ENCODE measurements at regions not wholly inside any gene's neighbourhood (a gene's known extent, or its start where the extent isn't known, plus 50 kb on each side); places are given as distances from the start of the nearest gene placed in this dataset.

- Mint-ChIP-seq H3K4me1 (peaks cover 26% of the 10 kb centered on the region), H3K27me3 (no peaks in the 10 kb centered on the region), H3K4me3 (no peak overlapping the region), H3K36me3 (no peaks in the 10 kb centered on the region), H3K9me3 (ENCODE audit: low read depth) (no peaks in the 10 kb centered on the region), H3K27ac (no peak overlapping the region)
- CTCF ChIA-PET: no interaction called here
- DNase-seq (no peak), ATAC-seq (no peak)
Measured at GRCh38 chr1:239807361-239807760, 284.3 kb upstream of the FMN2 start.

- Mint-ChIP-seq H3K4me3 (no peak overlapping the region), H3K36me3 (no peaks in the 10 kb centered on the region), H3K9me3 (ENCODE audit: low read depth) (no peaks in the 10 kb centered on the region), H3K4me1 (peaks cover 36% of the 10 kb centered on the region), H3K27ac (no peak overlapping the region), H3K27me3 (no peaks in the 10 kb centered on the region)
- DNase-seq: no peak
- no peak for ATAC-seq
- CTCF ChIA-PET: no interaction called here
Measured at GRCh38 chr1:239810061-239810481, 281.6 kb upstream of the FMN2 start.

- CTCF ChIA-PET: interaction anchor here (1.0 to 1.3 kb wide), 2 partner anchors 9 to 224 kb away, joined by 3 read pairs; no protein-coding TSS in a partner anchor
- H3K27ac Mint-ChIP-seq: peak overlapping the region; percentile 29
Measured at GRCh38 chr1:239811211-239811885, 280.3 kb upstream of the FMN2 start.

GRCh38 chr1:239812580-239812979, 279.1 kb upstream of the FMN2 start:
- H3K4me3 Mint-ChIP-seq: no peak overlapping the region
- no peak for DNase-seq
- no peaks in the 10 kb centered on the region for H3K27me3 Mint-ChIP-seq
- peaks cover 50% of the 10 kb centered on the region for H3K4me1 Mint-ChIP-seq
- no peak for ATAC-seq
- CTCF ChIA-PET: no interaction called here
- H3K27ac Mint-ChIP-seq: no peak overlapping the region
- H3K9me3 Mint-ChIP-seq (ENCODE audit: low read depth): no peaks in the 10 kb centered on the region
- H3K36me3 Mint-ChIP-seq: no peaks in the 10 kb centered on the region

More at GRCh38 chr1:239811211-239811885, 280.3 kb upstream of the FMN2 start:
- no peaks in the 10 kb centered on the region for H3K36me3 Mint-ChIP-seq
- DNase-seq (peak; percentile 55), ATAC-seq (peak; percentile 20)
- H3K4me1 Mint-ChIP-seq: peaks cover 43% of the 10 kb centered on the region
- H3K9me3 Mint-ChIP-seq (ENCODE audit: low read depth): no peaks in the 10 kb centered on the region
- no peak overlapping the region for H3K4me3 Mint-ChIP-seq
- H3K27me3 Mint-ChIP-seq: no peaks in the 10 kb centered on the region

GRCh38 chr1:239814306-239814881, 277.3 kb upstream of the FMN2 start:
- no peaks in the 10 kb centered on the region for H3K9me3 Mint-ChIP-seq (ENCODE audit: low read depth)
- peaks cover 54% of the 10 kb centered on the region for H3K4me1 Mint-ChIP-seq
- no peaks in the 10 kb centered on the region for H3K27me3 Mint-ChIP-seq
- ATAC-seq: peak; percentile 79
- CTCF ChIA-PET: interaction anchor here (0.8 to 1.9 kb wide), 5 partner anchors 9 to 202 kb away, joined by 3 to 6 read pairs (median 3); no protein-coding TSS in a partner anchor
- peak overlapping the region; percentile 13 for H3K27ac Mint-ChIP-seq
- peak; percentile 63 for DNase-seq
- H3K4me3 Mint-ChIP-seq: peak overlapping the region; percentile 15
- H3K36me3 Mint-ChIP-seq: no peaks in the 10 kb centered on the region

GRCh38 chr1:239815074-239815473, 276.6 kb upstream of the FMN2 start:
- Mint-ChIP-seq H3K9me3 (ENCODE audit: low read depth) (no peaks in the 10 kb centered on the region), H3K27ac (no peak overlapping the region), H3K4me1 (peaks cover 52% of the 10 kb centered on the region), H3K27me3 (no peaks in the 10 kb centered on the region), H3K4me3 (no peak overlapping the region), H3K36me3 (no peaks in the 10 kb centered on the region)
- DNase-seq: no peak
- CTCF ChIA-PET: interaction anchor here (1.1 to 1.9 kb wide), 4 partner anchors 10 to 106 kb away, joined by 3 to 6 read pairs (median 4); no protein-coding TSS in a partner anchor
- ATAC-seq: no peak

GRCh38 chr1:239816081-239816782, 275.5 kb upstream of the FMN2 start:
- Mint-ChIP-seq H3K9me3 (ENCODE audit: low read depth) (no peaks in the 10 kb centered on the region), H3K27me3 (no peaks in the 10 kb centered on the region), H3K4me3 (no peak overlapping the region), H3K36me3 (no peaks in the 10 kb centered on the region), H3K27ac (no peak overlapping the region), H3K4me1 (peaks cover 41% of the 10 kb centered on the region)
- ATAC-seq (no peak), DNase-seq (no peak)
- CTCF ChIA-PET: no interaction called here

- no peaks in the 10 kb centered on the region for H3K36me3 Mint-ChIP-seq
- H3K4me1 Mint-ChIP-seq: peaks cover 30% of the 10 kb centered on the region
- H3K9me3 Mint-ChIP-seq (ENCODE audit: low read depth): no peaks in the 10 kb centered on the region
- no peak for ATAC-seq
- CTCF ChIA-PET: interaction anchor here (0.9 to 2.9 kb wide), 2 partner anchors 99 to 231 kb away, joined by 3 to 7 read pairs; no protein-coding TSS in a partner anchor
- no peak for DNase-seq
- no peak overlapping the region for H3K27ac Mint-ChIP-seq
- no peak overlapping the region for H3K4me3 Mint-ChIP-seq
- no peaks in the 10 kb centered on the region for H3K27me3 Mint-ChIP-seq
Measured at GRCh38 chr1:239817276-239817675, 274.4 kb upstream of the FMN2 start.

- ATAC-seq: no peak
- CTCF ChIA-PET: interaction anchor here (1.6 to 2.9 kb wide), 3 partner anchors 10 to 231 kb away, joined by 3 to 10 read pairs (median 7); no protein-coding TSS in a partner anchor
- Mint-ChIP-seq H3K27me3 (no peaks in the 10 kb centered on the region), H3K36me3 (no peaks in the 10 kb centered on the region), H3K4me1 (peaks cover 30% of the 10 kb centered on the region), H3K9me3 (ENCODE audit: low read depth) (no peaks in the 10 kb centered on the region), H3K27ac (no peak overlapping the region), H3K4me3 (no peak overlapping the region)
- DNase-seq: no peak
Measured at GRCh38 chr1:239817801-239818200, 273.9 kb upstream of the FMN2 start.

GRCh38 chr1:239819096-239819495, 272.6 kb upstream of the FMN2 start:
- H3K4me3 Mint-ChIP-seq: no peak overlapping the region
- H3K4me1 Mint-ChIP-seq: peaks cover 28% of the 10 kb centered on the region
- ATAC-seq: no peak
- H3K36me3 Mint-ChIP-seq: no peaks in the 10 kb centered on the region
- CTCF ChIA-PET: interaction anchor here (0.9 to 2.9 kb wide), 6 partner anchors 11 to 524 kb away, joined by 3 to 10 read pairs (median 4); no protein-coding TSS in a partner anchor
- peak; percentile 45 for DNase-seq
- no peaks in the 10 kb centered on the region for H3K9me3 Mint-ChIP-seq (ENCODE audit: low read depth)
- no peak overlapping the region for H3K27ac Mint-ChIP-seq
- H3K27me3 Mint-ChIP-seq: no peaks in the 10 kb centered on the region

- no peak for ATAC-seq
- H3K27ac Mint-ChIP-seq: no peak overlapping the region
- peaks cover 22% of the 10 kb centered on the region for H3K4me1 Mint-ChIP-seq
- CTCF ChIA-PET: interaction anchor here (1.1 to 2.9 kb wide), 4 partner anchors 96 to 414 kb away, joined by 4 to 10 read pairs (median 6); no protein-coding TSS in a partner anchor
- H3K27me3 Mint-ChIP-seq: no peaks in the 10 kb centered on the region
- no peak for DNase-seq
- H3K36me3 Mint-ChIP-seq: no peaks in the 10 kb centered on the region
- H3K9me3 Mint-ChIP-seq (ENCODE audit: low read depth): no peaks in the 10 kb centered on the region
- H3K4me3 Mint-ChIP-seq: no peak overlapping the region
Measured at GRCh38 chr1:239819756-239820250, 271.9 kb upstream of the FMN2 start.

GRCh38 chr1:239823852-239824251, 267.8 kb upstream of the FMN2 start:
- Mint-ChIP-seq H3K27me3 (no peaks in the 10 kb centered on the region), H3K36me3 (no peaks in the 10 kb centered on the region), H3K27ac (no peak overlapping the region), H3K4me1 (peaks cover 9% of the 10 kb centered on the region), H3K4me3 (no peak overlapping the region), H3K9me3 (ENCODE audit: low read depth) (no peaks in the 10 kb centered on the region)
- ATAC-seq (no peak), DNase-seq (no peak)
- CTCF ChIA-PET: no interaction called here

- CTCF ChIA-PET: interaction anchor here (0.6 kb wide), 1 partner anchor 62 kb away, joined by 3 read pairs; no protein-coding TSS in a partner anchor
- H3K36me3 Mint-ChIP-seq: no peaks in the 10 kb centered on the region
- peak; percentile 53 for ATAC-seq
- no peak overlapping the region for H3K4me3 Mint-ChIP-seq
- H3K4me1 Mint-ChIP-seq: peaks cover 7% of the 10 kb centered on the region
- H3K27ac Mint-ChIP-seq: no peak overlapping the region
- DNase-seq: no peak
- no peaks in the 10 kb centered on the region for H3K27me3 Mint-ChIP-seq
- no peaks in the 10 kb centered on the region for H3K9me3 Mint-ChIP-seq (ENCODE audit: low read depth)
Measured at GRCh38 chr1:239826211-239826610, 265.5 kb upstream of the FMN2 start.

Measured in activated CD8-positive, alpha-beta memory T cell treated with anti-CD3 and anti-CD28 coated beads, Interleukin-2, amount 10 ng/mL, durations not matched to agents 7 days and 5 days (primary cell).